KMS-11 (cell line): ENCODE measurements at regions not wholly inside any gene's neighbourhood (a gene's known extent, or its start where the extent isn't known, plus 50 kb on each side); places are given as distances from the start of the nearest gene placed in this dataset.

ENCODE experiments used
- H2AFZ ChIP-seq: fragments of 200-600 bp; sonication (generic); 2 replicates; pipeline ENCODE4 v1.6.1; 2016; ENCODE audit warnings: antibody characterized with exemption, mixed run types, low read depth
- H3K27ac ChIP-seq: fragments of 200-600 bp; sonication (generic); 2 replicates; pipeline ENCODE4 v1.6.1; 2016; ENCODE audit warnings: mild to moderate bottlenecking, mixed run types
- H3K27me3 ChIP-seq: fragments of 200-600 bp; sonication (generic); 2 replicates; pipeline ENCODE4 v1.6.1; 2017; ENCODE audit warnings: mild to moderate bottlenecking, low read depth, mixed run types, moderate library complexity; ENCODE audit not compliant: insufficient read depth
- H3K36me3 ChIP-seq: fragments of 200-600 bp; sonication (generic); 2 replicates; pipeline ENCODE4 v1.6.1; 2017; ENCODE audit warnings: mild to moderate bottlenecking, mixed run types; ENCODE audit not compliant: insufficient read depth
- H3K4me1 ChIP-seq: fragments of 200-600 bp; sonication (generic); 2 replicates; pipeline ENCODE4 v1.6.1; 2016; ENCODE audit warnings: mild to moderate bottlenecking, low read depth, mixed run types; ENCODE audit not compliant: poor library complexity, severe bottlenecking
- H3K4me2 ChIP-seq: fragments of 200-600 bp; sonication (generic); 2 replicates; pipeline ENCODE4 v1.7.0; 2016; ENCODE audit warnings: mild to moderate bottlenecking, mixed run types
- H3K4me3 ChIP-seq: fragments of 200-600 bp; sonication (generic); IDR thresholded peaks from 2 replicates; pipeline ENCODE4 v1.6.1; 2017; ENCODE audit warnings: low read depth, low read length, mixed read lengths; ENCODE audit not compliant: insufficient read depth
- H3K79me2 ChIP-seq: fragments of 200-600 bp; sonication (generic); 2 replicates; pipeline ENCODE4 v1.6.1; 2016; ENCODE audit warnings: low read depth, mixed run types; ENCODE audit not compliant: insufficient read depth
- H3K9ac ChIP-seq: fragments of 200-600 bp; sonication (generic); 2 replicates; pipeline ENCODE4 v1.6.1; 2016; ENCODE audit warnings: mild to moderate bottlenecking, mixed run types
- H4K20me1 ChIP-seq: fragments of 200-600 bp; sonication (generic); 2 replicates; pipeline ENCODE4 v1.6.1; 2016; ENCODE audit warnings: mild to moderate bottlenecking, mixed run types; ENCODE audit not compliant: insufficient read depth
- CTCF ChIP-seq: fragments of 200-600 bp; sonication (generic); conservative IDR thresholded peaks from 2 replicates; pipeline ENCODE4 v1.6.1; 2017; ENCODE audit warnings: low read depth, mild to moderate bottlenecking, antibody characterized with exemption, low read length, moderate library complexity, mixed read lengths

- TF ChIP-seq CTCF = no peak
- H3K79me2 ChIP-seq = no peaks in the 10 kb centered on the region
- no peak overlapping the region for H3K27ac ChIP-seq
- H3K9ac ChIP-seq = no peak overlapping the region
- no peaks in the 10 kb centered on the region for H3K36me3 ChIP-seq
- H3K4me2 ChIP-seq = no peak overlapping the region
- H3K4me3 ChIP-seq = no peak overlapping the region
- no peaks in the 10 kb centered on the region for H3K27me3 ChIP-seq
- no peak overlapping the region for H2AFZ ChIP-seq
- no peaks in the 10 kb centered on the region for H3K4me1 ChIP-seq
- no peaks in the 10 kb centered on the region for H4K20me1 ChIP-seq
These were observed 217.2 kb upstream of the NANOGP8 start for GRCh38 chr15:35302334-35302733.

- Histone ChIP-seq H3K4me1 (no peaks in the 10 kb centered on the region), H4K20me1 (no peaks in the 10 kb centered on the region), H3K4me3 (no peak overlapping the region), H3K4me2 (no peak overlapping the region), H3K27ac (no peak overlapping the region), H3K9ac (no peak overlapping the region), H3K27me3 (no peaks in the 10 kb centered on the region), H3K36me3 (no peaks in the 10 kb centered on the region), H2AFZ (no peak overlapping the region), H3K79me2 (no peaks in the 10 kb centered on the region)
- TF ChIP-seq CTCF = no peak
These were observed 216.0 kb upstream of the NANOGP8 start for GRCh38 chr15:35301088-35301487.

GRCh38 chr15:35299059-35299735 lies 214.1 kb upstream of the NANOGP8 start:
- no peak for TF ChIP-seq CTCF
- Histone ChIP-seq H3K4me1 (no peaks in the 10 kb centered on the region), H3K79me2 (no peaks in the 10 kb centered on the region), H3K4me2 (no peak overlapping the region), H3K4me3 (no peak overlapping the region), H3K9ac (no peak overlapping the region), H3K27me3 (no peaks in the 10 kb centered on the region), H3K27ac (no peak overlapping the region), H4K20me1 (no peaks in the 10 kb centered on the region), H2AFZ (no peak overlapping the region), H3K36me3 (no peaks in the 10 kb centered on the region)

- Histone ChIP-seq H3K4me1 (no peaks in the 10 kb centered on the region), H4K20me1 (no peaks in the 10 kb centered on the region), H3K27me3 (no peaks in the 10 kb centered on the region), H3K79me2 (no peaks in the 10 kb centered on the region), H3K36me3 (no peaks in the 10 kb centered on the region), H3K4me2 (no peak overlapping the region), H3K27ac (no peak overlapping the region), H3K9ac (no peak overlapping the region), H2AFZ (no peak overlapping the region), H3K4me3 (no peak overlapping the region)
- no peak for TF ChIP-seq CTCF
These were observed 213.4 kb upstream of the NANOGP8 start for GRCh38 chr15:35298509-35298908.
